Chondrocyte (in vitro differentiated cells): ENCODE measurements at regions not wholly inside any gene's neighbourhood (a gene's known extent, or its start where the extent isn't known, plus 50 kb on each side); places are given as distances from the start of the nearest gene placed in this dataset.

Source experiments
- DNase-seq: peaks from one replicate; pipeline ENCODE4 v3.0.0; 2021; ENCODE audit warnings: mixed read lengths, low spot score
- H3K27ac Mint-ChIP-seq: one replicate; pipeline ENCODE4 v1.8.0; 2021; ENCODE audit warnings: mild to moderate bottlenecking, moderate library complexity, mixed read lengths; ENCODE audit not compliant: unreplicated experiment
- H3K27me3 Mint-ChIP-seq: 2 replicates; pipeline ENCODE4 v1.8.0; 2021; ENCODE audit warnings: low read depth, mixed read lengths
- H3K36me3 Mint-ChIP-seq: 2 replicates; pipeline ENCODE4 v1.8.0; 2021; ENCODE audit warnings: low read depth, mixed read lengths
- H3K4me1 Mint-ChIP-seq: 2 replicates; pipeline ENCODE4 v1.8.0; 2021; ENCODE audit warnings: low read depth, mild to moderate bottlenecking, mixed read lengths
- H3K4me3 Mint-ChIP-seq: one replicate; pipeline ENCODE4 v1.8.0; 2021; ENCODE audit warnings: mild to moderate bottlenecking, moderate library complexity, mixed read lengths; ENCODE audit not compliant: unreplicated experiment
- H3K9me3 Mint-ChIP-seq: 2 replicates; pipeline ENCODE4 v1.8.0; 2021; ENCODE audit warnings: low read depth, mixed read lengths
- TF ChIP-seq, protein P1 (sequence below): fragments of 200-600 bp; sonication (generic); IDR thresholded peaks from 2 replicates; pipeline ENCODE4 v1.5.0; 2021; ENCODE audit warnings: antibody characterized with exemption, mild to moderate bottlenecking, moderate library complexity

DNA sequence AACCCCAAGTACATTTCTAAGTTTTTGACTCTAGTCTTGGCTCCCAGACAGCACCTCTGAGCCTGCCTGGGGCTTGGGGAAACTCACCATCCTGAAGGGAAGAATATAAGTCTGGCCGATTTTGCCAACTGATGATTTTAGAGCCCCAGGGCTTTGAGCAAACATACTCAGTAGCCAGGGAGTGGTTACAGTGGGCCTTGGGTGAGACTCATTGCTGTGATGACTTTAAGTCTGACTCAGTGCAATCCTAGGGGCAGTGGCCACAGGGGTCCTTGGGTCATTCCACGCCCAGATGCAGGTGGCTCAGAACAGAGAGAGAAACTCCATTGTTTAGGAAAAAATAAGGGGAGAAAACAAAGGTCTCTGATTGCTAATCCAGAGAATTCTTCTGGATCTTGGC is 312.0 kb upstream of the EDIL3 start:
- no peak for DNase-seq
- TF ChIP-seq, protein P1, sequence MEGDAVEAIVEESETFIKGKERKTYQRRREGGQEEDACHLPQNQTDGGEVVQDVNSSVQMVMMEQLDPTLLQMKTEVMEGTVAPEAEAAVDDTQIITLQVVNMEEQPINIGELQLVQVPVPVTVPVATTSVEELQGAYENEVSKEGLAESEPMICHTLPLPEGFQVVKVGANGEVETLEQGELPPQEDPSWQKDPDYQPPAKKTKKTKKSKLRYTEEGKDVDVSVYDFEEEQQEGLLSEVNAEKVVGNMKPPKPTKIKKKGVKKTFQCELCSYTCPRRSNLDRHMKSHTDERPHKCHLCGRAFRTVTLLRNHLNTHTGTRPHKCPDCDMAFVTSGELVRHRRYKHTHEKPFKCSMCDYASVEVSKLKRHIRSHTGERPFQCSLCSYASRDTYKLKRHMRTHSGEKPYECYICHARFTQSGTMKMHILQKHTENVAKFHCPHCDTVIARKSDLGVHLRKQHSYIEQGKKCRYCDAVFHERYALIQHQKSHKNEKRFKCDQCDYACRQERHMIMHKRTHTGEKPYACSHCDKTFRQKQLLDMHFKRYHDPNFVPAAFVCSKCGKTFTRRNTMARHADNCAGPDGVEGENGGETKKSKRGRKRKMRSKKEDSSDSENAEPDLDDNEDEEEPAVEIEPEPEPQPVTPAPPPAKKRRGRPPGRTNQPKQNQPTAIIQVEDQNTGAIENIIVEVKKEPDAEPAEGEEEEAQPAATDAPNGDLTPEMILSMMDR: no peak
- Mint-ChIP-seq H3K27me3 (peaks cover 2% of the 10 kb centered on the region), H3K36me3 (no peaks in the 10 kb centered on the region), H3K27ac (no peak overlapping the region), H3K4me1 (peaks cover 16% of the 10 kb centered on the region), H3K4me3 (no peak overlapping the region), H3K9me3 (peaks cover 12% of the 10 kb centered on the region)

DNA sequence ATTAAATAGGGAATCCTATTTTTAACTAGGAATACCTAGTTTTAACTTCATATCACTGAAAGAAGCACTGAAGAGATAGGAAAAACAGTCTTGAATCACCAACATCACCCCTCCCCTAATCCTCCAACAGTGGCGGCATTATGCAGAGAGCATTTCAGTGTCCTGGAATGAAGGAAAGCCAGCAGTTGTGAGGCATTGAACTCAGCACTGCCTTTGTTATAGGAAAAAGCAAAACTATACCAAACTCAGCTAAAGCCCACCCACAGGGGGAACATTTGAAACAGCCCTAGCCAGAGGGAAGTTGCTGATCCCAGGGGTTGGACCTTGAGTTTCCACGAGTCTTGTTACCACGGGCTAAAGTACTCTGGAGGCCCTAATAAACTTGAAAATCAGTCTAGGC is 310.6 kb upstream of the EDIL3 start:
- Mint-ChIP-seq H3K27ac (no peak overlapping the region), H3K9me3 (peaks cover 17% of the 10 kb centered on the region), H3K4me3 (no peak overlapping the region), H3K36me3 (no peaks in the 10 kb centered on the region), H3K27me3 (peaks cover 4% of the 10 kb centered on the region), H3K4me1 (peaks cover 16% of the 10 kb centered on the region)
- TF ChIP-seq, protein P1: no peak
- no peak for DNase-seq

DNA sequence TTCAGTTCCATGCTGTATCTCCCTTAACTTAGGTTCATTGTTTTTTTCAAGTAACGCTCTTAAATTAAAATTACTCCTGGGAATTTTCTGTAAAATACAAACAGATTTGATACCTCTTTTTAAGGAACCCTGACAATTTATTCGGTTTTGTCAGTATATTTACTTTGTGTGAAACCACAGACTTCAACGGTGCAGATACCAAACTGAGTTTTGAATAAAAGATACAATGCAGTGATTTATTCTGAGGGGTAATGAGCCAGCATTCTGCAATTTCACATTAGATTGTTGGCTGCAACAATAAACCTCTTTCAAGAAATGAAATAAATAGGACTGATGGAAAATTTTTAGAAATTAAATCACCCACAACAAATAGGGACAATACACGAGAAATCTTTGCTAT is 308.6 kb upstream of the EDIL3 start:
- Mint-ChIP-seq H3K27me3 (peaks cover 2% of the 10 kb centered on the region), H3K27ac (no peak overlapping the region)
- TF ChIP-seq, protein P1: no peak

DNA sequence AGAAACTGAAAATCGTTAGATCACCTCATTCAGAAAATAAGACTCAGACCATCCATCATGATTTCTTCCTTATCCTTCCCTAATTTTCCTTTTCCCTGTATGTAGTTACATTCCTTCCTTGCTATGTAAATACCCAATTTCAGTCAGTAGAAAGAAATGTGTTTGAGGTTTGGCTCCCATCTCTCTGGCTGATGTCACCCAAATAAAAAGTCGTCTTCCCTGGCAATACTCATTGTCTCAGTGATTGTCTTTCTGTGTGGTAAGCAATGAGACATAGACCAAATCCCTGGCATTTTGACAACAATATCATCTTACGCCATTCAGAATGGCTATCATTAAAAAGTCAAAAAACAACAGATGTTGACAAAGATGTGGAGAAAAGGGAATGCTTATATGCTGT is 303.9 kb upstream of the EDIL3 start:
- H3K4me1 Mint-ChIP-seq: peaks cover 23% of the 10 kb centered on the region
- peaks cover 2% of the 10 kb centered on the region for H3K27me3 Mint-ChIP-seq
- DNase-seq: no peak
- no peaks in the 10 kb centered on the region for H3K36me3 Mint-ChIP-seq
- TF ChIP-seq, protein P1: no peak
- no peak overlapping the region for H3K27ac Mint-ChIP-seq
- H3K4me3 Mint-ChIP-seq: no peak overlapping the region
- peaks cover 10% of the 10 kb centered on the region for H3K9me3 Mint-ChIP-seq

More for the DNA sequence above, 308.6 kb upstream of the EDIL3 start:
- no peak for DNase-seq
- H3K9me3 Mint-ChIP-seq: peaks cover 17% of the 10 kb centered on the region
- H3K4me3 Mint-ChIP-seq: no peak overlapping the region
- peaks cover 20% of the 10 kb centered on the region for H3K4me1 Mint-ChIP-seq
- H3K36me3 Mint-ChIP-seq: no peaks in the 10 kb centered on the region

DNA sequence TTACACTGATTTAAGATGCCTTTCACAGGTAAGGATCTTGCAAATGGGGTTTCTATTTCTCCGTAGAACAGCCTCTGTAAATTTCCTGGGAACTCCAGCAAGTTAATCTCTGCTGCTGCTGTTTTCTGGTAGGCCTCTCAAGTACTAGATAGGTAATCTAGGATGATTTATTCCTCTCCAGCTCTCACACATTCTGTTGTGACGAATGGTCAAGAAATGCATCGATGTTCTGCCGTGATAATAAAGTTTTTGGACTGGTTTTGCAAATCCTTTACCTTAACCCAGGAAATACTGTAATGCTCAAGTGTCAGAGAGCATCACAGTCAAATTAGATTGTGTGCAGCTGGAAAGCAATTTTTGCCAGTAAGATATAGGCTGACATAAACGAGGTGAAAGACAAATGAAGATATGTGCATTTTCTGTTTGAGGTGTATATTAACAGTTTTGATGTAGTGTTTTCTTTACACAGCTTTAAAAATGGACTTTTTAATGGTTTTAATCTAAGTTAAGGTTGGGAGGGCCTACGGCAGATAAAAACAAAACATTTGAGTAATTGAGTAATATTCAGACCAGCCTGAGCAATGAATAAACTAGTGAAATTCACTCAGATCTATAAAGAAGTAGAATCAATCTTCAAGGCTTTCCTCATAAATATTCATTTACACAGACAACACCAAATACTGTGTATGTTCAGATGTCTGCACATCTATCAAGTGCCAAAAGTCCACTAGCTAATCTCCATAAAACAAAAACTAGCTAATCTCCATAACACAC is 300.6 kb upstream of the EDIL3 start:
- peaks cover 7% of the 10 kb centered on the region for H3K4me1 Mint-ChIP-seq
- TF ChIP-seq, protein P1: no peak
- no peak overlapping the region for H3K27ac Mint-ChIP-seq
- no peak overlapping the region for H3K4me3 Mint-ChIP-seq
- no peak for DNase-seq
- peaks cover 5% of the 10 kb centered on the region for H3K9me3 Mint-ChIP-seq
- no peaks in the 10 kb centered on the region for H3K27me3 Mint-ChIP-seq
- H3K36me3 Mint-ChIP-seq: no peaks in the 10 kb centered on the region
